Fibroblast of the conjunctiva (primary cell): ENCODE measurements at regions not wholly inside any gene's neighbourhood (a gene's known extent, or its start where the extent isn't known, plus 50 kb on each side); places are given as distances from the start of the nearest gene placed in this dataset.

ENCODE experiments used
- DNase-seq: peaks from one replicate; pipeline ENCODE4 v3.0.0-alpha.2; 2010; ENCODE audit warnings: low read depth

DNA sequence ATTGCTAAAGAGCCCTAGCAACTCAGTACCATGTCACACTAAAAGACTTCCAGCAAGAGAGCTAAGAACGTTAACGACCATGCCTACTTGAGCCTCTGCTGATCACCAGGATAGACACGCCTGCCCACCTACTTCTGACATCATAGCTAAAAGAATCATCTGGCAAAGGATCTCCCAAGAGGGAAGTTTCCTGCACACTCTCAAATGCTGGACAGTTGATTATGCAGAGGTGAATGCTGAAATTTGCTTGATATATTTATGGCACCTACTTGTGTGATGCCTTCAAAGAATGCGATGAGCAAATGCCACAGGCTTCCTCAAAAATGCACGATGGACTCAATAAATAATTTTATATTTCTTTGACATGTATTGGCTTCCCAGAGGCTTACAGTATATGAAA lies 113.6 kb downstream of the GALC start:
- no peak for DNase-seq

DNA sequence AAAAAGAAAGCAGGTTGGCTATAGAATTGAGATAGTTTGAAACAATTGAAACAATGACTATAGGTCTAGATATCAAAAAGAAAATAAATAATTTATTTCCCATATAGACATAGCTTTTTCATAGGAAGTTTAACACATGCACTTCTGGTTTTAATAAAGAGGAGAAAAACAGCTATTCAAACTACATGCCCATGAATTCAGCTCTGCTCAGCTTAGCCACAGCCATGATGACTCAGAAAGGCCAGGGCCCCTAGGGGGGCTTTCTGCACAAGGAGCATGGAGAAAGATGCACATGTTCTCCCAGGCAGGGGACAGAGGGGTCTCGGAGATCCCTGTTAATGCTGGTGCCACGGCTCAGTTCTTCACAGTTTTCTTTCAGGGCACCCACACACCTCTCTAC lies 114.0 kb downstream of the GALC start:
- no peak for DNase-seq

DNA sequence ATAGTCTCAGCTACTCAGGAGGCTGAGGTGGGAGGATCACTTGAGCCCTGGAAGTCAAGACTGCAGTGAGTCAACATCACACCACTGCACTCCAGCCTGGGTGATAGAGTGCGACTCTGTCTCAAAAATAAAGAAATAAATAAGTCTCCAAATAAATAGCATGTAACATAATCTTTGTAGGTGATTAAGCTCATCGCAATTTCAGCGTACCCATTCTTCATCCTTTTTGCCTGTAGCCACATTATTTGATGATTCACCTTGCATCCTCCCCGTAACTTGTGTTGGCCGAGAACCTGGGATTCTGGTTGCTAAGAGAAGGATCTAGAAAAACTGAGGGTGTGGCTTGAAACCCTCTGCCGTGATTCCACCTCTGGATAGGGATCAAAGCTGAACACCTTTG lies 115.1 kb downstream of the GALC start:
- DNase-seq = no peak

DNA sequence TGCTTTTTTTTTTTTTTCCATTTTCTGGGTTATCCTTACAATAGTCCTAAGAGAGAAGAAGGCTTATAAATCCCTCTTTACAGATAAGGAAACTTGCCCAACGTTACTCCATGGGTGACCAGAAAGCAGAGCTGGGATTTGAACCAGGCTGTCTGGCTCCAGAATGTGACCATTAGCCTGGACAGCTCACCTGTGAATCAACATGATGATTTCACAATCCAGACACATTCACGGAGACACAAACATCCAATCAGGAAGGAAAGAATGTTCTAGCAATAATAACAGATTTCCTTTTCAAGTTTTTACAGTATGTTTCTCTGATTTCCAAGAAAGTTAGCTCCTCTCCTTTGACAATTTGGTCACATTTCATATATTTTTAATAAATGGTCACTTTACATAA lies 118.3 kb downstream of the GALC start:
- DNase-seq = no peak

DNA sequence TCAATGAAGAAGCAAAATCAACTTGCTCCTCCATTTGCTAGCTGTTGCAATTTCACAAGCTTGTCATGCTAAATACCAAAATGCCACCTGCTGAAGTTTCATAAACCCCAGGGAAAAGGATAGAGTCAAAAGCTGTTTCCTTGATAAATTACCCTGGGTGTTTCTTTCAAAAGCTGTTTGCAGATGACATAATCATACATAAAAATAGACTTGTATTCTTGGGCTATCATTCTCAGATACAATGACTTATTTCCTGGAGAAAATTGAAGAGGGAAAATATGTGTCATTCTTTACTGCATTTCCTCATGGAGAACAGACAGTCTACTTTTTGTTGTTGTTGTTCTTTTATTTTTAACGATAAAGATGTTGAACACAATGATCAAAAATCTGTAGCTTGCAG lies 119.2 kb downstream of the GALC start:
- DNase-seq = no peak

DNA sequence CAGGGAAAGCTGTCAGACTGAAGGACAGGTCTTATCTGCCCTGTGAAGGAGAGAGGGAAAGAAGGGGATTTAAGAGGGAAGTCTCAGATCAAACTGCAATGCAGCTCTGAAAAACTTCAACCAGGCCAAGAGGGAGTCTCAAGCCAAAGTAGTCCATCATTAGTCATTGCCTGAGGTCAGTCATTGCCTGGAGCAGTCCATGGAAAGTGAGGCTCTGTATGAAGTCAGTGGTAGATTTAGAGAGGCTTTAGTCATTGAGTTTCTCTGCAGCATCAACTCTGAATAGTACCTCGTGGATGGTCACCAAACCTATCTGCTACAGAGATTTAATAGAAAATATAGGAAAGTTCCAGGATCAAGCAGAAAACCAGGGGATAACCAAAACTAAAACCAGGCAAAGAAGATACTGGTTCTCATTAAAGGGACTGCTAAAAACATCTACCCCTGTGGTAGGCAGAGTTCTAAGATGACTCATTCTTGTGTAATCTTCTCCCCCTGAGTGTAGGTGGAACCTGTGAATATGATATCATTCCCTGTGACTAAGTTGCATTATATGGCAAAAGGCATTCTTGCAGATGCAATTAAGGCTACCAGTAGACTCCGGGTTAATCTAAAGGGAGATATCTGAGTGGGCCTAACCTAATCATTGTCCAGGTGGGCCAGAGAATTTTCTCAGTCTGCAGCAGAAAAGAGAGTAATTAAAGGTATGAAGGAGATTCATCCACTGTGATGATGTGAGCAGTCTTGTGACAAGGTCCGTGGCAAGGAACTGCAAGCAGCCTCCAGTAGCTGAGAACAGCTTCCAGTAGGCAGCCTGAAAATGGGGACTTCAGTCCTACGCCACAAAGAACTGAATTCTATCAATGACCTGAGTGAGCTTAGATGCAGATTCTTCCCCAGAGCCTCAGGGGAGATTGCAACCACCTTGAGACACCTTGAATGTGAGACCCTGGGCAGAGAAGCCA lies 123.1 kb downstream of the GALC start:
- DNase-seq = peak; percentile 43

DNA sequence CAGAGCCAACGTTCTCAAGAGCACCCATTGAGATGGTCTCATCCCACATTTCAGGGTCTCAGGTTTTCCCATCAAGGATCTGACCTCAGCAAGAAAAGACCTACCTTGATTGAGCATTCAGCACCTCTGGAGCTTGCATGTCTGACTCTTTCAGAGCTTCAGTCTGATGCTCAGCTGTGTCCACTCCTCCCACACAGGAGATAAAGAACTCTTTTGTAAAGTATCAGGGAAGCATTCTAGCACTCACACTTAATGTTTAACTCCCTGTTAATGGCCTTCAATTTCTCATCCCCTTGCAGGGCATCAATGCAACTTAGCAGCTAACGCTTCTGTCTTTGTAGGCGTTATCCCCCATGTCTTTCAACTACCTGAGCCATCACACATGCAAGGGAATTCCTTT lies 124.1 kb downstream of the GALC start:
- no peak for DNase-seq

DNA sequence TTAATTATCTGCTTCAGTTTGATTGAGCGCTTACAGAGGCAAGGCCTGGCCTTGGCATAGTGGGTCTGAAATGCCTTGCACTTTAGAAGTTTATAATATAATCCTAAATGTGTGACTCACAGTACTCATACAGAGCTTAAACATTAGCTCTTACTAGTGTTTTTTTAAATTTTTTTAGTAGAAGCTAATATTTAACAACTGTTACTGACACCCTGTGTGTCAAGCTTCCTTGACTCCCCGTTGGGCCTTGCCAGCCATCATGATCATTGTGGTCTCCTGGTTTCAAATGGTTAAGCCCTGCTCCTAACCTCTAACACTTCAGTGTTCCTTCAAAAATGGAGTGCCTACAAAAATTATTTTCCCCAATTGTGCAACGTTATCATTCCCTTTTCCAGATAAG lies 126.9 kb downstream of the GALC start:
- DNase-seq = no peak

DNA sequence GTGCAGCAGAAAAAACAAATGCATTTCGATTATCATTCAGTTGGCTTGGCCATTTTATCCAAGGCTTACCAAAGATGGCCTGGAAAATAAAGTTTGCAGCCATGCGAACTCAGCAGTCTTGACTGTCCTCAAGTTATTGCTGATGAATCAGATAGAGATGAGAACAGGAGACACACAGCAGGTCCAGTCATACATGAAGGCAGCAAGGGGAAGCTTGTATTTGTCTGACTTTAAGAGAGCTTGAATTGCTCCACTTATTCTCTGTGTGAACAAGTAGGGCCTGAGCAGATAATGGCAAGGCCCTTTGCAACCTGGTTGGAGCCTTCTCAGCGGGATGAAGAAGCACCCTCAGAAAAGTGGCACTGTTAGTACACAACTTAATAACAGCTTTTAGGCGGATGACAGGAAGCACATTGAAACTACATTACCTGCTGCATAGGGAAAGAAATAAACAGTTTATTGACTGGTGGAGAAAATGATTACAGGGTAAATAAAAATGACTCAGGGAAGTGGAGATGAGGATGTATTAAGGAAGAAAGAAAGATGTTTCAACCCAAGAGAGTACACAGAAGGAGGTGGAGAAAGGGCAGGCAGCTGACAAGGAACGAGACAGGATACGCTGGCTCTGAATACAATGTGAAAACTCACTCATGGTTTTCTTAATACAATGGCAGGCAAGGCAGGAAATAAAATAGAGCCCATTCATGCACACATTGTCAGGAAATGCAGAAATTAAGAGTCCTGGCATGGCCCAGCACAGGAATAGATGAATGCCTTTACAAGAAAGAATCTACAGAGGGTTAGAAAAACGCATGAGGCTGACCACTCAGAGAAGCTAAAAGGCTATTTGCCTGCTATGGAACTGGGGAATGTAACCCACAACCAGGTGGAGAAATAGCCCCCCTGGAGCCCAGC lies 128.4 kb downstream of the GALC start:
- DNase-seq = no peak

DNA sequence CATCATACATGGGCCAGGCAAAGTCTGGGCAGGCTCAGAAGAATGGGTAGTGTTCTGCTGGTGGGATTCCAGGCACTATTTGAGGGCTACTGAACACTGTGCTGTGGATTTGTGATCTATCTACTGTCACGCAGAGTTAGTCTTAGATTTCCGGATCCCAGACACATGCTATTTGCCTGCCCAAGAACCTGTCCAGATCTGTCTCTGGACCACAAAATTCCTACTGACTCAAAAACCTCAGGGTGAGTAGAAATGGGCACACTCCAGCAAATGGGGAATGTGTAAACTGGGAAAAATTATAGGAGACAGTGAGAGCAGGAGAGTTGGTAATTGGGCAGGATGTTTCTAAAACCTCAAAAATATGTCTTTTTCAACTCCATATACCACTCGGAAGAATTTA lies 129.9 kb downstream of the GALC start:
- DNase-seq = no peak

DNA sequence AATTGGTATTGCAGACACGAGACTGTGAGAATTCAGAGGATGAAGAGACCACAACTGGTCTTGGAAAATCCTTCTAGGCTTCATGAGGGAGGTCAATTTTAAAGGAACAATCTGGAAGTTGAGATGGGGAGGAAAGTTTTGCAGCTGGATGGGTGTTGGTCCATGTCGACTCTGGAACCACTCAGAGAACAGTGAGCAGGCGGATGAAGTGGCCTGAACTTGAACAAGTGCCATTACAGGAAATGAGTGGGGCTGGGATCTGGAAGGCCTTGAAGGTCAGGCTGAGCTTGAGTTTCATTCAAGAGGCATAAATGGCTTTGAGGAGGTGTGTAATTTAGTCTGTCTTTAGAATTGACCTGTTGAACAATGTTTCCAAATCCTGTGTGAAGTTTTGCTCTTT lies 140.9 kb downstream of the GALC start:
- no peak for DNase-seq

DNA sequence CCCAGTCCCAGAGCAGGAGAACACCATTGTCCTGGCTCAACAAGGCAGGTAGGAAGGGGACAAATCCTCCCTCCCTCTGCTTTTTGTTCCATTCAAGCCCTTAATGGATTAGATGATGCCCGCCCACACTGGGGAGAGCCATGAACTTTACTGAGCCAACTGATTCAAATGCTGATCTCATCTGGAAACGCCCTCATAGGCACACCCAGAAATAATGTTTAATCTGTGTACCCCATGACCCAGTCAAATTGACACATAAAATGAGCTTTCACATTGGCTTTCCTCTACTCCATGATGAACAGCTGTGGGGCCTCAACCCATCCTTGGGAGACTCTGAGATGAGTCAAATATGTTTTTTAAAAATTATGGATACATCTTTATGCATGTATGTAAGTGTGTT lies 141.8 kb downstream of the GALC start:
- no peak for DNase-seq

DNA sequence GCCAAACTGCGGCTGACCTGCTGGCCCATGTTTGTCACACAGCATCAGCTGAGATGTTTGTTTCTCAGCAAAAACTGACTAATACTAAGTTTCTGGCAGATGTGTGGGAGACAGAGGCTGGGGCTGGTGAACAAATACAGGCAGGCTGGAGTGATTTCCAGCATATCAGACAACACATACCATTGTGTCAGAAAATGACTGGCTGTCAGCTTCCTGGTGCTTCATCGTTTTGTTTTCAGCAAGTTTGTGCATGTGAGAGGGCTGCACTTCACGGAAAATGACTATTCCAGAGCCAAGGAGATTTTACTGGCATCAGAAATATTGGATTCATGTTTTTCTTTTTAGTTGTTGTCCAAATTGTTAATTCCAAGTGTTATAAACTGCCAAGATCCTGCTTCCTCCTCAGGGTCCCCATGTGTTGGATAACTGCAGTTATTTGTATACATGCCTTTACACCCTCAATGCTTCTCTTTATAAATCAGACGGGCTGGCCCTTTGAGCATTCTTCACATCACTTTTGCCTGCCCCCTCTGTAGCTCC lies 145.7 kb downstream of the GALC start:
- DNase-seq = no peak

DNA sequence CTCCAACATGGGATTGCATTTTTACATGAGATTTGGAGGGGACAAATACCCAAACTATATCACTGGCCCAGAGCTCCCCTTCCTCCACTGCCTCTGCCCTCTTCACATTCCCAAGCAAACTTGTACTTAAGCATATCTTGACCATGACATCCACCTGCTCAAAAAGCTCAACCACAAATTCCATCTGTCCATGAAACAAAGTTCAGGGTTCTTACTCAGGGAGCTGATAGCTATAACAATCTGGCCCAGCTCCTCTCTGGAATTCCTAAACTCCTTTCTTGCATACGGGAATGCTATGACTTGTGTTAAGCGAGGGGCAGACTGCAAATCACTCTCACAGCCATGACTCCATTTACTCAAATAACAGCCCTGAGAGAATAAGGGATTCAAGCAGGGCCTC lies 152.1 kb downstream of the GALC start:
- DNase-seq = no peak

DNA sequence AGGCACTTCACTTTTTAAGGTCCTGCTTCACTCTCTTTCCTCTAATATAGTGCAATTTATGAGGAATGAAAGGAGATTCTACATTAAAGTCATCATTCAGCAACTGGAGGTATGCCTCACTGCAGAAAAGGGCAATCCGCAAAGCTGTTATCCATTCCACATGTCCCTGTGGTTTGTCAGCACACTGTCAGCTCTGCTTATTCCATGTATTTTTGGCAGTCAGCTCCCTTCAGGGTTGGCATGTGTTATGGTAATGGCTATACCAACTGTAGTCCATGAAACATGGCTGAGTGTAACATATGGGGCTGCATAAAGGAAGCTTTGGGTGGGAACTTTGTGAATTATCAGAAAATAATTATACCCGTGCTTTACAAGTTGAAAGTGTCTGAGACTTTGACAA lies 154.1 kb downstream of the GALC start:
- DNase-seq = no peak

DNA sequence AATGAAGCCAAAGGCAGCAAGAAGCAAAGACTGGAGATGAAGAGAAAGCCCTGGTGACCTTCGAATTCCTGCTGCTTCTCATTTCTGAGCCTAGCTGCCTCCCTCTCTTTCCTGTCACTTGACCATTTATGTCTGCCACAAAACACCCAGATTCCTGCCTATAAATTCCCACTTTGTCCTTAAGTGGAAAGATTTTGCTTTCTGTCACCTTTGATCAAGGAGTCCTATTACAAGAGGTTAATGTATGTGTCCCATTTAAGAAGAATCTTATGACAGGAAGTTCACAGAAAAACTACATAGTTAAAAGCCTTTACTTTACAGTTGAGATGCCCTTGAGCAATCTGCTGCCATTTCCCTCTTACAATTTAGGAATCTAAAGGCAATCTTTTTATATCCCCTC lies 155.7 kb downstream of the GALC start:
- DNase-seq = no peak

DNA sequence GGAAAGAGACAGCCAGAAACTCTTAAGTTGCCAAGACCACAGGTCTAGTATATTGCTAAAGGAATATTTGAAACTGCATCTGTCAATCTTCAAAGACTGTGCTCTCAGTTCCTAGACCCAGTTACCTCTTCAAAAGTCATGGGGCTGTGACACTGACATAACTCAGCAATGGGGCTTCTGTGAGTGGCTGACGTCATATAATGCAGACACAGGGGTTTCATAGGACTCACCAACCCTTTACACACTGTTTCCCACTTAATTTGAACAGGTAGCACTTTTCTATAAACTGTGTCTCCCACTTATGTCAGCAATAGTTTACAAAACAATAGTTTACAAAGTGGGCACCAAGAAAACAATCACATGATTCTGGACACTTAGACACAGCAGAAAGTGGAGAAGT lies 158.4 kb downstream of the GALC start:
- DNase-seq = no peak

DNA sequence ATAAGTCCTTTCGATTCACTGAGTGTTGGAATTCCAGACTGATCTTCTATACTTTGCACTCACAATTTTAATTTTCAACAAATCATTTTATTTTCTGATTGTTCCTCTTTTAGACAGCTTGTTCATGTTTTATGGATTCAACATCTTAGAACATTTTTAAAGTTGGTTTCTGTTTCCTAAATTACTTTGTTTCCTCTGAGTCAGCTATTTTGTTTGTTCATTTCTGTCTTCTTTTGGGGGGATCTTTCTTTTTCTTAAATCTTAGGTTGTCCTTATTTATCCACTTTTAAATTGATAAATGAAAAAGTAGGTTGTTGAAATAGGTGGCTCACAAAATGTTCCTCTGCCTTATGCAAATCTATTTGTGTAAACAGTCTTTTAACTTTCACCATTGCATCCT lies 160.0 kb downstream of the GALC start:
- no peak for DNase-seq

DNA sequence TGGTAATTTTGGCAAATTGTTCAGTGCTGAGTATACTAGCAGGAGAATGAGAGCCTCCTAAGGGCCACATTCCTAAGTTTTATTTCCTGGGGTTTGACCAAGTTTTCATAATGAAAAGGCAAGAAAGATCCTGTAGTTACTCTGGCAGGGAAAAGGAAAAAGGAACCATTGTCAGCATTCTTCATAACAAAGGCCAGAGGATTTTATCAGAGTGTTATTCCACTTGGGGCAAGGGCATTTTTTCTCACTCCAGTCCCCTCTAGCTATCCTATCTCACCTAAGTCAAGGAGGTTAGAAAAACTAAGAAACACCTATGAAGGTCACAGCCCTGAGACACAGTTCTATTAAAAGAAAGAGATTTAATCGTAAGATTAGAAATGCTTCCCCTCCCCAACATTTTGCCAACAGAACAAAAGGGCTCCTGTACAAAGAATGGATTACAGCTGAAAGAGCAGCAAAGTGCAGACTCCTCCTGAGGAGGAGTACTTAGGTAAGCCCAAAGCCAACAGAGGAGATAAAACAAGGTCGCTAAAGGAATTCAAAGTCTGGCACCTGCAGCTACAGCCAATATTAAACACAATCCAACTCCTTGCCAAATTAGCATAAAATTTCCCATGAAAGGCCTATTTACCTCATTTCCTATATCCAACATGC lies 162.4 kb downstream of the GALC start:
- DNase-seq = no peak

DNA sequence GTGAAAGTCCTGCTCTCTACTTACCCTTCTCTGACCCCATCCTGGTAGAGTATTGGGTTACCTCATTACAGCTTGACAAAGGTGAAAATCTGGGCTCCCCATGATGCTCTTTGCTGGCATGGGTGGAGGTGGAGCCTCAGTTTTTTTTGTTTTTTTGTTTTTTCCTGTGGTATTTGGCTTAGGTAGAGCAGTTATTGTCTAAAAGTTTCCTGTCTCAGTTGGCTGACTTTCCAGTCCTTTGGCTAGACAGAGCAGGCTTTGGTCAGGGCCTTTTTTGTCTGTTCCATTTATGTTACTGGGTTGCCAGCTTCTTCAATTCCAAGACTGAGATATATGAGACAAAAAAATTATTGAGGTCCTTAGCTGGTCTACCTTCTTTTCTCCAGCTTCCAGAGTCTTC lies 163.4 kb downstream of the GALC start:
- DNase-seq = no peak

DNA sequence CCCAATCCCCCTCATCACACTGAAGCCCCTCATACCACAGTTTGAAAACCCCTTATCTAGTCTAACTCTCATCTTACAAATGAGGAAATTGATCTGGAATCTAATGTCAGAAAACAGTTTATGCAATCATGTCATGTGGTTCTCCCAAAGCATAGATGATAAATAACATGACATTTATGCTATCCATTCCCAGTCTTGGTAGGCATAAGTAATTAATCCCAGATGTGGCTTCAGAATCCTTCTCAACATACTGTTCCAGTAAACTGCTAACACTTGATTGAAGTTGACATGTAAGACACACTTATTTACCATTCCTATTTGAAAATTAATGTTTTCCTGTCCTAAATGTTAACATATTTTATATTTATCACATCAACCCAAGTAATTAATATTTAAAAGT lies 168.7 kb downstream of the GALC start:
- no peak for DNase-seq

DNA sequence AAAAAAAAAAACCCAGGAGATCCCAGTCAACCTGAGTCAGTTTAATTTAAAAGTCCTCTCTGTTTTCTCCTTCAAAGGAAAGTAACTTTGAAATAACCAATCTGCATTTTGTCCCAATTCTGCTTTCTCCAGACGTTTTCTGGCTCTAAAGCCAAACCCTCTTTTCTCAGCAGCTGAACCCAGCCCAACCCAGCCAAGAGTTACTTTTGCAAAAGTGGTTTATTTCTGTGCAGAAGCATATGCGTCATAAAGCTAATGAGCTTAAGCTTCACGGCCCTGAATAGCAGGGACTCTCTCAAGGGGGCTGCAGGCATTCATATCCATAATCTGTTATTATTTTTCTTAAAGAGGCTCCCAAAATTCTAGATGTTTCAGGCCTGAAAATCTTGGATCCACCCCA lies 176.6 kb downstream of the GALC start:
- no peak for DNase-seq
